ENCODE measurements at regions not wholly inside any gene's neighbourhood (a gene's known extent, or its start where the extent isn't known, plus 50 kb on each side); places are given as distances from the start of the nearest gene placed in this dataset.

DNA sequence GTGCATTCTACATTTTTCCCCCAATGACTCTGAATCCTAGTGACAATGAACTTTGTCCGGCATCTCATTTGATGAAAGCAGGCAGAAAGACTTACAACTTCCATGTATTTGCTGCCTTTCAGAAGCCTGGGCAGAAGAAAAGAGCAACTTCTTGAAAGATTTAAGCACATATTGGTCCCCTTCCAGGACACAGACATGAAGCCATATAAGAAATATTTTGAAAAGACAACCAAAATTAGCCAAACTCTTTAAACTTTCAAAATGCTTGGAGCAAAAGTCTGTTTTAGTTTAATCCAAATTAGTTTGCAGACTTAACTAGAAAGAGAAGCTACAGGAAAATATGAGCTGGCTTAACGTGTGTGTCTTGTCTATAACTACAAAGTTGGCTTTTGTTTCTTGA, 492.5 kb downstream of the NR4A2 start:
- no peak overlapping the region for H3K27ac ChIP-seq

GRCh38 chr2:155839436-155839835, 493.1 kb downstream of the NR4A2 start:
- no peak overlapping the region for H3K27ac ChIP-seq
- 85 to 87% methylated on average over 3 of the region's 3 CpGs for WGBS, 2 donors
- H3K36me3 ChIP-seq (ENCODE audit: low read depth, missing control alignments): no peaks in the 10 kb centered on the region
- no peak for DNase-seq
- no peak overlapping the region for H3K4me3 ChIP-seq
- no peaks in the 10 kb centered on the region for H3K4me1 ChIP-seq
- no peaks in the 10 kb centered on the region for H3K27me3 ChIP-seq
- no peak for TF ChIP-seq CTCF (IDR thresholded peaks at IDR 0.05)
- TF ChIP-seq POLR2A (IDR thresholded peaks at IDR 0.05): no peak
- H3K9me3 ChIP-seq: no peaks in the 10 kb centered on the region
- intact Hi-C loops (cut with DNase I; ENCODE audit: low total_unique reads): no loop called here

More for the DNA sequence above, 492.5 kb downstream of the NR4A2 start:
- 76 to 79% methylated on average over 2 of the region's 2 CpGs for WGBS, 2 donors
- TF ChIP-seq CTCF (IDR thresholded peaks at IDR 0.05) (no peak), POLR2A (IDR thresholded peaks at IDR 0.05) (no peak)
- DNase-seq: no peak
- H3K4me3 ChIP-seq: no peak overlapping the region
- H3K9me3 ChIP-seq: no peaks in the 10 kb centered on the region
- intact Hi-C loops (cut with DNase I; ENCODE audit: low total_unique reads): no loop called here
- no peaks in the 10 kb centered on the region for H3K27me3 ChIP-seq
- H3K36me3 ChIP-seq (ENCODE audit: low read depth, missing control alignments): no peaks in the 10 kb centered on the region
- H3K4me1 ChIP-seq: no peaks in the 10 kb centered on the region

DNA sequence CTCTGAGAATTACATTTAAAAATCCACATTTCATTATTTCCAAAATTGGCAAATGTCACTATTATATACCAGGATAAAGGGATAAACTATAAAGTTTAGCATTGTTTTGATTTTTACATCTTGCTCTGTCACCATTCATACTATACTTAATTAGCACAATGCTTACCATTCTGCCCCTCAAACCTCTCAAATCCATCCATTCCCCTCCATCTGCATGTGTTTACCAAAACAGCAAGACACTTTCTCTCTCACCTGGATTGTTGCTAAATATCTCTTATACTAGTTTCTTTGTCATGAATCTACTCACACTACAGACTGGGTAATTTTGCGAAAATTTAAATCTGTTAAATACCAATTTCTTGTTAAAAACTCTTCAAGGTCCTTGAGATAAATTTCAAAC, 496.1 kb downstream of the NR4A2 start:
- no peak overlapping the region for H3K4me3 ChIP-seq
- no peak overlapping the region for H3K27ac ChIP-seq
- no peak for TF ChIP-seq CTCF (IDR thresholded peaks at IDR 0.05)
- TF ChIP-seq POLR2A (IDR thresholded peaks at IDR 0.05): no peak
- H3K36me3 ChIP-seq (ENCODE audit: low read depth, missing control alignments): no peaks in the 10 kb centered on the region
- no peaks in the 10 kb centered on the region for H3K27me3 ChIP-seq
- 81 to 89% methylated on average over 1 of the region's 1 CpG for WGBS, 2 donors
- intact Hi-C loops (cut with DNase I; ENCODE audit: low total_unique reads): no loop called here
- no peaks in the 10 kb centered on the region for H3K9me3 ChIP-seq
- no peak for DNase-seq
- H3K4me1 ChIP-seq: no peaks in the 10 kb centered on the region

DNA sequence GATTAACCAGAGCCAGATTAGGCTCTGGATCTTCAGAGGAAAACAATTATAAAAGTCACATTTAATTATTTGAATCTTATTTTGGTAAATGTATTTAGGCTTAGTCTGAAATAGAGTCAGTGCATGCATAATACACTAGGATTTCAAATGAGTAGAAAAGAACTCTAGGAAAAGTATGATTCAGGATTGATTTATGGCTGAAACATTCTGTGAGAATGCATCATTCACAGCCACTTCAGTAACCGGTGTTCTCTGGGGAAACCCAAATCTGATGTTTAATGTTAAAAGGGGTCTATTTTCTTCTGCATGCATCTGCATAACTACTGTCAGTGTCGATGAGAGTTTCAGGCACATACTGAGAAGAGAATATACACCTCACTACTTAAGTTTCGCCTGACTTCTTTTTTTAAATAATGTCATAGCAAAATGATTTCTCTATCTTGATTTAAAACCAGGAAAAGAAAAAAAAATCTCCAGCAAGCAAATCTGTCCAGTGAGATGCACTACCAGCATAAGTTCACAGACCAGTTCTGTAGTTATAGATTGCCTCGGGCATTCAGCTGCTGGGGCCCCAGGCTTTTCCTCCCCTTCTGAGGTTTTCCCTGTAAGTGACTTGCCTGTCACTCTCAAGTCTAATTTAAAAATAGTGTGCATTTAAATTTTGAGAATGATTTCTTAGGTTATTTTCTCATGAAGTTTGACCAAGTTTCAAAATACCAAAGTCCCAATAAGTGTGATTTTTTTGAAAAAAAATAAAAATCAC, 501.5 kb downstream of the NR4A2 start:
- TF ChIP-seq CTCF (IDR thresholded peaks at IDR 0.05) (no peak), POLR2A (IDR thresholded peaks at IDR 0.05) (no peak)

GRCh38 chr2:155830351-155830750, 502.2 kb downstream of the NR4A2 start:
- H3K27me3 ChIP-seq: no peaks in the 10 kb centered on the region
- WGBS, 2 donors: 90 to 92% methylated on average over 5 of the region's 5 CpGs

More for the DNA sequence above, 501.5 kb downstream of the NR4A2 start:
- Histone ChIP-seq H3K4me1 (no peaks in the 10 kb centered on the region), H3K9me3 (no peaks in the 10 kb centered on the region), H3K36me3 (ENCODE audit: low read depth, missing control alignments) (no peaks in the 10 kb centered on the region), H3K27ac (no peak overlapping the region), H3K4me3 (no peak overlapping the region), H3K27me3 (no peaks in the 10 kb centered on the region)
- whole genome bisulfite sequencing, 2 donors: 69 to 73% methylated on average over 4 of the region's 4 CpGs
- intact Hi-C loops (cut with DNase I; ENCODE audit: low total_unique reads): no loop called here
- DNase-seq: no peak

More at GRCh38 chr2:155830351-155830750, 502.2 kb downstream of the NR4A2 start:
- TF ChIP-seq POLR2A (IDR thresholded peaks at IDR 0.05): no peak
- TF ChIP-seq CTCF (IDR thresholded peaks at IDR 0.05): no peak
- DNase-seq: no peak
- H3K4me3 ChIP-seq: no peak overlapping the region
- no peak overlapping the region for H3K27ac ChIP-seq
- intact Hi-C loops (cut with DNase I; ENCODE audit: low total_unique reads): no loop called here
- no peaks in the 10 kb centered on the region for H3K36me3 ChIP-seq (ENCODE audit: low read depth, missing control alignments)
- H3K4me1 ChIP-seq: no peaks in the 10 kb centered on the region
- no peaks in the 10 kb centered on the region for H3K9me3 ChIP-seq

All from testis (tissue), 2 donors.